T-helper 2 cell (primary cell): ENCODE measurements at regions not wholly inside any gene's neighbourhood (a gene's known extent, or its start where the extent isn't known, plus 50 kb on each side); places are given as distances from the start of the nearest gene placed in this dataset.

ENCODE experiments used
- DNase-seq, 5 experiments: peaks; one replicate each; pipeline versions ENCODE4 v3.0.0 to v3.0.0-alpha.2; 2012 to 2022

DNA sequence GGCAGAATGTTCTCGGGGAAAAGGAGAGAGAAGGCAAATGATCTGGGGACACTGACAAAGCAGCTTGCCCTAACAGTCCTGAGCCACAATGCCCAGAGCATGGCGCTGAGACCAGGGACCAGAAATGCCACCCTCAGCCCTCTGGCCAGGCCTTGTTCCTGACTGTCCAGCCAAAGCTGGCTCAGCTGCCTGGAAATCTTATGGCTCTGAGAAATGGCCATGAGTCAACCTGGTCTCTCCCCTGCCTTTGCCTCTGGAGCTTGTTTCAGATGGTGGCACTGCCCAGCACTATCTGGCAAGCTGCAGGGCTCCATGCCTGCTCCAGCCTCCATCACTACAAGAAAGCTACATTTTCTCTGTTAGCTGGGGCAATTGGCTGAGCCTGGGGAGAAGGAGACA is 90.5 kb upstream of the PLXNA4 start:
- DNase-seq: no peak

DNA sequence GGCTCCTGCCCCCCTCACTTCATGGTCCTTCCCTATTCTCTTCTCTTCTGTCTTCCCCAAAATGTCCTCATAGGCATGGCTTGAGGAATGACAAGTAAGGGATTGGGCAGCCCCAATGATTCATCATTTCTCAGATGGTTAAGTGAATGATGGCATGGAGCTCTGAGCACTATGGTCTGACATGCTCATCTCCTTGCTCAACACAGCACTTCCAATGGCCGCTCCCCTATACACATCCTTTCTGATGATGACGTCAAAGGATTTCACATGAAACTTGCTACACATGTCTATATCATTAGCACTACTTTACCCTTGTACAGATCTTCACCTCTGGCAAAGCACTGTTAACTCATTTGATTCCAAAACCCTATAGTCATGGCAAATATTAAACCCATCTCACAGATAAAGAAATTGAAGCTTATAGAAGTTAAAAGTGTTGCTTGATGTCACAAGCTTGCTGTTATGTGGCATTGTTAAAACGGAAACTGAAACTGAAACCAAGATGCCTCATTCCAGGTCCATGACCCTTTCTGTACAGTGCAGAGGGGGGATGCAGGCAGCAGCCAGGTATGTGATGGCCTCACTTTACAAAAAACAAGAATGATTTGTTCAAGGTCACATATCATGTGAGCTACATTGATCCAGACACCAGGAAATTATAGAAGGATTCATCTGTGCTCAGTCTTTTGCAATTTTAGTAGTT is 90.0 kb upstream of the PLXNA4 start:
- DNase-seq: peak in 1 of 5 experiments; percentile 64

DNA sequence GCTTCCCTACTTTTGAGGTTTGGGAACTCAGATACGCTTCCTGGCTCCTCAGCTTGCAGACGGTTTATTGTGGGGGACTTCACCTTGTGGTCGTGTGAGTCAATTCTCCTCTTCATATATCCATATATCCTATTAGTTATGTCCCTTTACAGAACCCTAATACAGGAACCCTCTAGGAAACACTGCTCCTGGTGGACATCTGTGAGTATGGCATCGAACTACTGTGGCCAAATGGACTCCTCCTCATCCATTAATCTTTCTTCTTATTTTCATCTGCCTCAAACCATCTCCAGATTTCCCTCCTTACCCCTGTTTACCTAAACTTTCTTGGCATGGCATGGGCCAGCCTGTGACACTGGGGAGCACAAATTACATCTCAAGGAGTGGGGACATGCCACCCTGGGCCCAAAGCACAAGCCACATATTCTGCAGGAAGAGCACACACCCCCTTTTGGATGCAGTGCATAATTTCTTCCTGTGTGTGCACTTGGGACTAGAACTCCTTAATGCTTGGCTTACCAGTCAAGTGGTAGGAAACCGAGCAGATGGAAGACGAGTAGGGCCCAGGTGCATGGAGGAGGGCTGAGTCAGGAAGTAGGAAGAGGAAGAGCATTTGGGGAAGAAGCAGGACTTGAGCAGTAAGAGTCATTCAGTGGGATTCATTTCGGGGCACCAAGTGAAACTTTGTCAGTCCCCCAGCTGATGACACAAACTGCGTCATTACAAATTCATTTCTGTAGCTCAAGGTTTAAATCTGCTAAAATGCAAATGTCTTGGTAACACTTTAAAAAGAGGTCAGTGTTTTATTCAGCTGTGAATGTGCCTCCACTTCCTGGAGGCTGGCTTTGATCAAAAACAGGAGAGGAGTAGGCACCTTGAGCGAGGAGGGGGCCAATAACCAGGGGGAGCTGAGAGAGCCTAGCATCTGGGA is 80.8 kb upstream of the PLXNA4 start:
- DNase-seq: peak in 1 of 5 experiments; percentile 8

DNA sequence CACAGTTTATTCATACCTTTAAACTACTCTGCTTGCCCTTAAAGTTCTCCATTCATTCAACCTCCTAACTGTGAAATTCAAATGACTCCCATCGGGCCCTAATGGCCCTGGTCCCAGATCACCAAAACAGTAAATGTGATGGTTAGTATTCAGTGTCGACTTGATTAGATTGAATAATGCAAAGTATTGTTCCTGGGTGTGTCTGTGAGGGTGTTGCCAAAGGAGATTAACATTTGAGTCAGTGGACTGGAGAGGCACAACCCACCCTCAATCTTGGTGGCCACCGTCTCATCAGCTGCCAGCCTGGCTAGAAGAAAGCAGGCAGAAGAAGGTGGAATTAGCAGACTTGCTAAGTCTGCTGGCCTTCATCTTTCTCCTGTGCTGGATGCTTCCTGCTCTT is 80.1 kb upstream of the PLXNA4 start:
- DNase-seq: no peak

DNA sequence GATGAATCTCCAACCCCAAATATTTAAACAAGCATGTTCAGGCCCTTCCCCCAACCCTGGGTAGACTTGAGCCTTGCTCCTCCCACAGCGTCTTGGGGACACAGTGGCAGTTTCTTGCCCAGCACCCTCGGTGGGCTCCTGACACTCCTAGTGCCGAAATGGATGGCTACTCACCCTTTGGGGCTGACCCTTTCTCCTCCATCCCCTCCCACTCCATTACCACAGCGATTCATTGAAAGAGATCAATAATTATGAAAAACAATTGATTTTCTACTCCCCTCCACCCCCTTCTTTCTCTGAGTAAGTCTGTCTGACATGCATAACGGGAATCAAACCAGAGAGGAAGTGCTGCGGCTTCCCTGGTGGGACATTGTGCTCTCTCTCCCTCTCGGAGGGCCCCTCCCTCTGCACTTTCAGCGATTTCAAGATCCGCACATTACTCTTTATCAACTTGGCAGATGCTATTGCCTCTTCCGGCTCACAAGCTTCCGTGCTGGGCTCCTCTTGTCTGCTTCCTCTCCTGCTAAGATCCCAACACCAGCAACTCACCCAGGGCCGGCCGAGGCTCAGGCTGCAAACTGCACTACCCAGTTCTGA is 79.0 kb upstream of the PLXNA4 start:
- peak in 2 of 5 experiments; percentile 33 to 70 for DNase-seq

DNA sequence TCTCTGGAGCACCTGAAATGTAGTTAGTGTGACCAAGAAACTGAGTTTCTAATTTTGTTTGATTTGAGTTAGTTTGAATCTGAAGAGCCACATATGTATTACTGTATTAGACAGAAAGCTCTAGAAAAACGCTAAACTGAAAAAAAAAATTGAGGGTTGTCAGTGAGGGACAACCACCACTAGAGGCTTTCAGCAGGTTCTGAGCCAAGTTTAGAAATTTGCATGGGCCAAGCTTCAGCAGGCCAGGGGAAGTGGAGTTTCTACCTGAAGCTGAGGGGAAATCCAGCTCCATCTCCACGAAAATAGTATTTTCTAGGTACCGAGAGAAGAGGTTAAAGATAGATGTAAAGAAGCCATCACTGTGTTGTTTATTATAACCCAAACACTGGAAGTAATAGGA is 77.9 kb upstream of the PLXNA4 start:
- peak in 1 of 5 experiments; percentile 14 for DNase-seq

DNA sequence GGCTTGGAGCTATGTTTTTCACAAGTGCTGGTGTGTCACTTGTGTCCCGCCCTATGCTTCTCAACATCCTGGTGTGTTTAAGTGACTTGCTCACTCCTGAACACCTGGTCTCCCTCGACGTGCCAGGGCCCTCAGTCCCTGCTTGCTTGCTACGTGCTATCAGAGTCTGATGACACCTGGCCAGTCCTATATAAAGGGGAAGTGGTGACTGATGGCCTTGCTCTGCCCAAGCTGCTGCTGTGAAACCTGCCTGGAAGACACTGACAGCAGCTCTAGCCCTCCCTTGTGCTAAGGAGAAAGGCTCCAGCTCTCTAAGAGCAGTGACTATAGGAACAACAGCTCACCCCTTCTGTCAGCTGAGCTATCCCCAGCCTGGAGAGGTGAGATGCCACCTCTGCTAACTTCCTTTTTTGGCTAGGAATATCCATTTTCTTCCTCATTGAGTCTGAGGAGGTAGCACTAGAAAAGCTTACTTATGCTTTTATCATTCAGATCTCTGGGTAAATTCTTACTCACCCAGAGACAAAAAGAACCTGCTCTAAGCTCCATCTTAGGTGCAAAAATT is 77.2 kb upstream of the PLXNA4 start:
- no peak for DNase-seq

DNA sequence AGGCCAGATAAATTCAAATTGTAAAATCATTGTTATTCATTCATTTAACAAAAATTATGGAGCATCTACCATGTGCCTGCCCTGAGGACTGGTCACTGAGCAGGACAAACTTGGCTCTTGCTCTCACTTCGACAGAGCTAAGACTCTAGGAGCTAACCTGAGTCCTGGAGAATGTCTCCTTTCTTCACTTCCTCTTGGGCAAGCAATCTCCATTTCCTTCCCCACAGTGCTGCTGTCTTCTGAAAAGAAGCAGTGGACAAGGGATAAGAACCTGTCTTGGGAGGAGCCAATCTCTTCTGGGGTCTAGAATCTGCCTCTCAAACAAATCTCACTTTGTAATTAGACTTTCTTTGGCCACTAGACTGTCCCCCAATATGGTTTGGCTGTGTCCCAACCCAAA is 76.2 kb upstream of the PLXNA4 start:
- DNase-seq: no peak

DNA sequence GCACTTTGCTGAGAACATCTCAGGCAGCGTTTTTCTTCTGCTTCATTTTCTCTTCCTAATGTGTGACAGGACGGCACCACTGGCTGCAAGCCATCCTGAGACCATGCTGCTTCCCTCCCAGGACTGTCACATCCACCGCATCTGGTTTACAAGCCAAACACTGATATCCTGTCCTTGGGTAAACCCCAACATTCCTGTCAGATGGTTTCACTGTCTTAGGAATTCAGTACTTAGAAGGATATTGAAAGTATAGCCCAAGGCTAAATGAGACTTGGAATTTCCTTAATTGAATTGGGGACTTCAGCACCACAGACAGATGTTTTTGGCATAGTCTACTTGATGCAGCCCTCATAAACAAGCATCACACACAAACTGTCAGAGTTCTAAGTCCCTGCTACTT is 74.2 kb upstream of the PLXNA4 start:
- DNase-seq: no peak

DNA sequence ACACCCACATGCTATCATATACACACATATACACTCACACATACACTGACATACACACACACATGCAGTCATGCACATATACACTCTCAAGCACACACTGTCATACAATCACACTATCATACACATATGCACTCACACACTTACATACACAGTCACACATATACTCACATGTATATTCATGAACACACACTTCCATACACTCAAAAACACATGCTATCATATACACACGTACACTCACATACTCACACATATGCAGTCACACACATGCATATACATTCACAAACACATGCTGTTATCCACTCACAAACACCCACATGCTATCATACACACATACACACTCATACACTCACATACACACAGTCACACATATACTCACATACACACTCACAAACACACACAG is 71.0 kb upstream of the PLXNA4 start:
- DNase-seq: no peak

DNA sequence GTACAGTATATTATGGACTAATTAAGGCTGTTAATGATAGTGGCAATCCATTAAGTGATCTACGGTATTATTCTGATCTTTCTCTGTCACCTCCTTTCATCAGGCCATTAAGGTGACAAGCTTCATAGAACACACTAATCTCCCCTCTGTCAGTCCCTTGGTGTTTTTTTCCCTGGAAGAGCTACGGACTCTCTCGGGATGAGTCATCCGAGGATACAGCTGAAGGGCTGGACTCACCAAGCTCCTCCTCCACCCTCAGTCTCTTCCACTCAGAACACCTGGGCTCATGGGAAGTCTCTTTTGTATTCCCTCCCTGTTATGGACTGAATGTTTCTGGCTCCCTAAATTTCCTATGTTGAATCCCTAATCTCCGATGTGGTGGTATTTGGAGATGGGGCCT is 69.8 kb upstream of the PLXNA4 start:
- no peak for DNase-seq

DNA sequence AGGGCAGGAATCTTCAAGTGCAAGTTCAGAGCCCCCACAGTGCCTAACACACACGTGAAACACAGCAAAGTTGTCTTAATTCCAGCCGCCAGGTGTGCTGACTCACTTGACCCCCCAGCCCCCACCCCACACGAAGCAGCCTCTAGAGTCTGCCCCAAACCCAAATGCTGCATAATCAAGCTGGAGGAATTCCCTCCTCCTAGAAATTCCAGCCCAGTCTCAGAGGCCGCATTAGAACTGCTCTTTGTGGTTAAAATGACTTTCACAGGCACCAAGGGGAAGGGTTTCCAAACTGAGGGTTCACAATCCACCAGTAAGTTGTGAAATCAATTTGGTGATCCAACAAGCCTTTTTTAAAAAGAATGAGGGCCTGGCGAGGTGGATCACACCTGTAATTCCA is 67.0 kb upstream of the PLXNA4 start:
- DNase-seq: no peak

DNA sequence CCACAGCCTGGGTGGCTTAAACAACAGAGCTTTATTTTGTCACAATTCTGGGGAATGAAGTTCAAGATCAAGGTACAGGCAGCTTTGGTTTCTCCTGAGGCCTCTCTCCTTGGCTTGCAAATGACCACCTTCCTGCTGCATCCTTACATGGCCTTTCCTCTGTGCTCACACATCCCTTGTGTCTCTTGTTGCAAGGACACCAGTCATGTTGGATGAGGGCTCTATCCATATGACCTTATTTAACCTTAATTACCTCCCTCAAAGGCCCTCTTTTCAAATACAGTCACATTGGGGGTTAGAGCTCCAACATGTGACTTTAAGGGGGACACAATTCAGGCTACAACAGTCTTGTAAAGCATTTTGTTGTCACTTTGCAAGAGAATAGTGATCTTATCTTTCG is 65.0 kb upstream of the PLXNA4 start:
- DNase-seq: no peak

DNA sequence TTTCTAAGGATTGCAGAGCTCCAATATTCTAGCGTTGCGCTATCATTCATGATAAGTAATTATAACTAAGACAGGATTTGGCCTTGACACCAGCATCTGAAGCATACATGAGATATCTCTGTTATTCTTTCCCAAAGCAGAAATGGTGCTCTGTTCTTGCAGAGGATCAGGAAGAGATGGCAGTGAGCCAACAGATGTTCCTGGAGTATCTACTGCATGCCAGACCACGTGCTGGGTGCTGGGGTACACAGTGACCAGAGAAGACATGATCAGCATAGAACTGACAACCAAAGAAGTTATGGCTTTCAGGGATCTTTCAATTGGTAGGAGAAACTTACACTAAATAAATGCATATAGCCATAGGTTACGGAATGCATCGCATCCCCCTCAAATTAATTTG is 63.7 kb upstream of the PLXNA4 start:
- DNase-seq: no peak

DNA sequence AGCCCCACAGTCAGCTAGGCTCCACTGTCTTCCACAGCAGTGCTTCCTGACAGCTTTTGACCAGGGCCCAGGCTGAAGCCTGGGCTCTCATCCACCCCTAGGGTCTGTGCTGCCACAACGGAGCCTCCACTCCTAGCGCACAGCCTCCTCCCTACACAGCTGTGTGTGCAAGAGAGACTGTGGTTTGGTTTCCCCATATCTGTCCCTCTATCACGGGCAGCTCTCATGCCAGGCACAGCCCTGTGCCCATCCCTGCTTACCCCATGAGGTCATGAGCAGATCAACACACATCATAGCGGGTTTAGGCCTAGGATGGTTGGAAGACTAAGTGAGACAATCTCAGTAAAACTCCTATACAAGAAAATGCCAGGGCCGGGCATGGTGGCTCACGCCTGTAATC is 61.7 kb upstream of the PLXNA4 start:
- DNase-seq: no peak

DNA sequence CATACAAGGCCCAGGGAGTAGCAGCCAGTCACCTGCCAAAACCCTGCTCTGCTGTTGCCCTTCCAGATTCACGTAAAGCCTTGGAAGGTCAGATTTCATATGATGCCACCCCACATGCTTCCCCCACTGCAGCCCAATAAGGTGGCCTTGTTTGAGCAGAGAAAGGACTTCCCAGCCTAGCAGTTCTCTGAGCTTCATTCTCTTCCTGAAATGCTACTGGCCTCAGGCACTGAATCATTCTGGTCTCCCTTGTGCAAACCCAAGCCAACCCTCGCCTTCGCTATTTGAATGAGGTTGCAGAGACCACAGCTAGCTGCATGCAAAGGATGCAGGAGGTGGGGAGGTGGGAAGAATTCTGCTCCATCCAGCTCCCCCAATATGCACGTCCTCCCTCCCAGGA is 60.3 kb upstream of the PLXNA4 start:
- DNase-seq: no peak

DNA sequence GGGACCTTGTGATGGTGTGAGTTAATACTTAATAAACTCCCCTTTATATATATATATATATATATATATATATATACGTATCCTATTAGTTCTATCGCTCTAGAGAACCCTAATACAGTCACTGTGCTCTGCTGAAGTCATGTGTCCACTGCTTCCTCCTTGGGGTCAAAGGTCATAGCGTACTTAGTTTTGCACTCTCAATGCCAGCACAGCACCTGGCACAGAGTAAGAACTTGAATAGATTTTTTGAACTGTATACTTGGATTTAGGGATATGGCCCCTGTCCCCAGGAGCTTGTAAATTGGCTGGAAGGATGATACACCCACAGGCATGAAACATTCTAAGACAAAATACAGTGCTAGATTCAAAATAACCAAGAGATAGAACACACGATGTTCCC is 58.9 kb upstream of the PLXNA4 start:
- DNase-seq: no peak

DNA sequence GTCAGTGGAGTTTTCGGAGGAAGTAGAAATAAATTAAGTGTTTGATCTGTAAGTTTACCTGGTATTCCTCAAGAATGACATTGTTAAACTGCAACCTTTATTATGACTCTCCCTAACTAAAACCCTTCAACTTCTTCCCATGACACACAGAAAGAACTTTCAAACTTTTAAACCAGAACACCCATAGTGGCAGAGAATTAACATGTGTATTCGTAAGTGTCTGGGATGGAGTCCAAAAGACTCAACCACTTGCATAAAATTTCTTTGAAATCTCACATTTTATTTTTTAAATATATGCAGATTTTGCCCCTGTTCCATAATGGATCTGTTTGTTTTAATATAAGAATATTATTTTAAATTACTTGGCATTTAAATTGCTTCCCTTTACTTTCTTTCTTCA is 54.6 kb upstream of the PLXNA4 start:
- DNase-seq: no peak
